ENCODE measurements at regions not wholly inside any gene's neighbourhood (a gene's known extent, or its start where the extent isn't known, plus 50 kb on each side); places are given as distances from the start of the nearest gene placed in this dataset.

GRCh38 chr1:87820668-87821334 lies 492.1 kb downstream of the LMO4 start:
- Mint-ChIP-seq H3K27me3 (ENCODE audit: low read depth in 3 of 3) (no peaks in the 10 kb centered on the region), H3K27ac (no peak overlapping the region), H3K4me3 (no peak overlapping the region), H3K4me1 (no peaks in the 10 kb centered on the region), H3K36me3 (no peaks in the 10 kb centered on the region), H3K9me3 (peaks cover 0 to 5% (median 2%) of the 10 kb centered on the region in 7 donors)
- Histone ChIP-seq H3K36me3 (replicated peaks in 1 of 2; ENCODE audit: control insufficient read depth in 1 of 2, insufficient read depth in 2 of 2, low read length in 2 of 2) (no peaks in the 10 kb centered on the region), H3K9me3 (replicated peaks in 1 of 2; ENCODE audit: control insufficient read depth in 1 of 2, insufficient read depth in 1 of 2, low read length in 2 of 2) (no peaks in the 10 kb centered on the region), H3K4me2 (replicated peaks; ENCODE audit: extremely low read depth, low read length, poor library complexity, severe bottlenecking) (no peak overlapping the region), H2AFZ (ENCODE audit: insufficient read depth, low read depth, low read length, poor library complexity, severe bottlenecking) (no peak overlapping the region), H3K79me2 (ENCODE audit: insufficient read depth, low read length) (no peaks in the 10 kb centered on the region), H3K4me3 (replicated peaks in 1 of 3; ENCODE audit: low read depth in 2 of 3, low read length in 3 of 3) (no peak overlapping the region), H3K4me1 (ENCODE audit: control insufficient read depth in 1 of 2, insufficient read depth in 2 of 2, low read length in 2 of 2) (no peaks in the 10 kb centered on the region), H3K27ac (ENCODE audit: low read depth in 1 of 2, low read length in 2 of 2) (no peak overlapping the region), H4K20me1 (ENCODE audit: insufficient read depth, low read length) (no peaks in the 10 kb centered on the region), H3K27me3 (ENCODE audit: control insufficient read depth in 2 of 2, insufficient read depth in 2 of 2, low read length in 2 of 2) (no peaks in the 10 kb centered on the region), H3K9ac (ENCODE audit: insufficient read depth, low read length, poor library complexity, severe bottlenecking) (no peak overlapping the region)
- intact Hi-C loops (cut with micrococcal nuclease), result no loop called here
- TF ChIP-seq CTCF (IDR thresholded peaks at IDR 0.05), result no peak
- no peak for DNase-seq
- WGBS (ENCODE audit: insufficient coverage), result 39% methylated on average over 2 of the region's 8 CpGs

GRCh38 chr1:87821335-87821697 lies 492.6 kb downstream of the LMO4 start:
- H3K9ac ChIP-seq (ENCODE audit: insufficient read depth, low read length, poor library complexity, severe bottlenecking), result no peak overlapping the region
- no peaks in the 10 kb centered on the region for H3K9me3 ChIP-seq (replicated peaks in 1 of 2; ENCODE audit: control insufficient read depth in 1 of 2, insufficient read depth in 1 of 2, low read length in 2 of 2)
- no peak for TF ChIP-seq CTCF (IDR thresholded peaks at IDR 0.05)
- H3K4me3 Mint-ChIP-seq, result no peak overlapping the region
- H3K27me3 ChIP-seq (ENCODE audit: control insufficient read depth in 2 of 2, insufficient read depth in 2 of 2, low read length in 2 of 2), result no peaks in the 10 kb centered on the region
- intact Hi-C loops (cut with micrococcal nuclease), result no loop called here
- H3K4me2 ChIP-seq (replicated peaks; ENCODE audit: extremely low read depth, low read length, poor library complexity, severe bottlenecking), result no peak overlapping the region
- H3K27ac ChIP-seq (ENCODE audit: low read depth in 1 of 2, low read length in 2 of 2), result no peak overlapping the region
- no peak overlapping the region for H2AFZ ChIP-seq (ENCODE audit: insufficient read depth, low read depth, low read length, poor library complexity, severe bottlenecking)
- no peaks in the 10 kb centered on the region for H3K27me3 Mint-ChIP-seq (ENCODE audit: low read depth in 3 of 3)
- H3K36me3 Mint-ChIP-seq, result peaks cover 2 to 3% of the 10 kb centered on the region in 2 donors
- WGBS (ENCODE audit: insufficient coverage), result no CpG with 5 or more reads among the region's 5 CpGs
- H4K20me1 ChIP-seq (ENCODE audit: insufficient read depth, low read length), result no peaks in the 10 kb centered on the region
- no peaks in the 10 kb centered on the region for H3K36me3 ChIP-seq (replicated peaks in 1 of 2; ENCODE audit: control insufficient read depth in 1 of 2, insufficient read depth in 2 of 2, low read length in 2 of 2)
- H3K9me3 Mint-ChIP-seq, result peaks cover under 1 to 9% (median 5%) of the 10 kb centered on the region in 7 donors
- H3K4me1 Mint-ChIP-seq, result peaks cover 2% of the 10 kb centered on the region
- no peaks in the 10 kb centered on the region for H3K79me2 ChIP-seq (ENCODE audit: insufficient read depth, low read length)
- DNase-seq, result no peak
- H3K4me3 ChIP-seq (replicated peaks in 1 of 3; ENCODE audit: low read depth in 2 of 3, low read length in 3 of 3), result no peak overlapping the region
- no peak overlapping the region for H3K27ac Mint-ChIP-seq
- peaks cover under 1 to 2% of the 10 kb centered on the region in 2 donors for H3K4me1 ChIP-seq (ENCODE audit: control insufficient read depth in 1 of 2, insufficient read depth in 2 of 2, low read length in 2 of 2)

All from CD14-positive monocyte (primary cell).